ENCODE measurements at regions not wholly inside any gene's neighbourhood (a gene's known extent, or its start where the extent isn't known, plus 50 kb on each side); places are given as distances from the start of the nearest gene placed in this dataset.
A peak's percentile ranks its signal among the peaks of the same experiment; 100 is the strongest.
"Not testable (repeated sequence)": the region's sequence is repeated elsewhere in the genome, so short reads cannot be mapped to it uniquely, and the experiment has no call there.

GRCh38 chr2:4995466-4995865 lies 696.7 kb upstream of the SOX11 start:
- Histone ChIP-seq H3K27ac (ENCODE audit: low read depth, low read length) (peak overlapping the region; percentile 81), H3K27me3 (ENCODE audit: insufficient read depth, low read length) (no peaks in the 10 kb centered on the region), H3K4me1 (ENCODE audit: insufficient read depth, low read length) (peaks cover 13% of the 10 kb centered on the region), H3K36me3 (ENCODE audit: insufficient read depth, low read length) (no peaks in the 10 kb centered on the region), H3K9me3 (ENCODE audit: insufficient read depth, low read depth, low read length) (no peaks in the 10 kb centered on the region), H3K9ac (ENCODE audit: low read depth, low read length) (no peak overlapping the region), H3K4me3 (ENCODE audit: low read length) (no peak overlapping the region)
- 37% methylated on average over 5 of the region's 5 CpGs for WGBS

GRCh38 chr2:5007596-5007995 lies 684.6 kb upstream of the SOX11 start:
- no peaks in the 10 kb centered on the region for H3K36me3 ChIP-seq (ENCODE audit: insufficient read depth, low read length)
- peaks cover 22% of the 10 kb centered on the region; the same call in 1 of the 2 replicates for H3K4me1 ChIP-seq (ENCODE audit: insufficient read depth, low read length)
- H3K27ac ChIP-seq (ENCODE audit: low read depth, low read length) = no peak overlapping the region
- H3K9ac ChIP-seq (ENCODE audit: low read depth, low read length) = no peak overlapping the region
- no peaks in the 10 kb centered on the region for H3K27me3 ChIP-seq (ENCODE audit: insufficient read depth, low read length)
- H3K4me3 ChIP-seq (ENCODE audit: low read length) = no peak overlapping the region
- peaks cover 2% of the 10 kb centered on the region; the same call in 1 of the 2 replicates for H3K9me3 ChIP-seq (ENCODE audit: insufficient read depth, low read depth, low read length)
- 84% methylated on average over 5 of the region's 5 CpGs for WGBS

- WGBS = 93% methylated on average over 5 of the region's 5 CpGs
- H3K4me1 ChIP-seq (ENCODE audit: insufficient read depth, low read length) = no peaks in the 10 kb centered on the region
- H3K36me3 ChIP-seq (ENCODE audit: insufficient read depth, low read length) = no peaks in the 10 kb centered on the region
- no peak overlapping the region for H3K27ac ChIP-seq (ENCODE audit: low read depth, low read length)
- H3K9ac ChIP-seq (ENCODE audit: low read depth, low read length) = no peak overlapping the region
- peaks cover 13% of the 10 kb centered on the region; the same call in 1 of the 2 replicates for H3K9me3 ChIP-seq (ENCODE audit: insufficient read depth, low read depth, low read length)
- no peak overlapping the region for H3K4me3 ChIP-seq (ENCODE audit: low read length)
- H3K27me3 ChIP-seq (ENCODE audit: insufficient read depth, low read length) = no peaks in the 10 kb centered on the region
Measured at GRCh38 chr2:5019324-5019723, 672.9 kb upstream of the SOX11 start.

GRCh38 chr2:5020116-5020875 lies 671.9 kb upstream of the SOX11 start:
- Histone ChIP-seq H3K4me1 (ENCODE audit: insufficient read depth, low read length) (no peaks in the 10 kb centered on the region), H3K27me3 (ENCODE audit: insufficient read depth, low read length) (no peaks in the 10 kb centered on the region), H3K36me3 (ENCODE audit: insufficient read depth, low read length) (no peaks in the 10 kb centered on the region), H3K9me3 (ENCODE audit: insufficient read depth, low read depth, low read length) (peaks cover 13% of the 10 kb centered on the region; the same call in 1 of the 2 replicates), H3K27ac (ENCODE audit: low read depth, low read length) (no peak overlapping the region), H3K9ac (ENCODE audit: low read depth, low read length) (no peak overlapping the region), H3K4me3 (ENCODE audit: low read length) (no peak overlapping the region)
- WGBS = 91% methylated on average over 8 of the region's 8 CpGs

- no peaks in the 10 kb centered on the region for H3K4me1 ChIP-seq (ENCODE audit: insufficient read depth, low read length)
- 90% methylated on average over 2 of the region's 2 CpGs for WGBS
- H3K9me3 ChIP-seq (ENCODE audit: insufficient read depth, low read depth, low read length) = peaks cover 13% of the 10 kb centered on the region; the same call in 1 of the 2 replicates
Measured at GRCh38 chr2:5021136-5021535, 671.0 kb upstream of the SOX11 start.

GRCh38 chr2:5022061-5022460 lies 670.1 kb upstream of the SOX11 start:
- 96% methylated on average over 3 of the region's 3 CpGs for WGBS
- H3K9me3 ChIP-seq (ENCODE audit: insufficient read depth, low read depth, low read length) = peaks cover 13% of the 10 kb centered on the region; the same call in 1 of the 2 replicates
- H3K4me3 ChIP-seq (ENCODE audit: low read length) = no peak overlapping the region
- H3K27ac ChIP-seq (ENCODE audit: low read depth, low read length) = no peak overlapping the region
- H3K4me1 ChIP-seq (ENCODE audit: insufficient read depth, low read length) = no peaks in the 10 kb centered on the region
- no peaks in the 10 kb centered on the region for H3K36me3 ChIP-seq (ENCODE audit: insufficient read depth, low read length)
- no peaks in the 10 kb centered on the region for H3K27me3 ChIP-seq (ENCODE audit: insufficient read depth, low read length)
- H3K9ac ChIP-seq (ENCODE audit: low read depth, low read length) = no peak overlapping the region

More at GRCh38 chr2:5021136-5021535, 671.0 kb upstream of the SOX11 start:
- H3K36me3 ChIP-seq (ENCODE audit: insufficient read depth, low read length) = no peaks in the 10 kb centered on the region
- no peaks in the 10 kb centered on the region for H3K27me3 ChIP-seq (ENCODE audit: insufficient read depth, low read length)
- H3K9ac ChIP-seq (ENCODE audit: low read depth, low read length) = no peak overlapping the region
- no peak overlapping the region for H3K4me3 ChIP-seq (ENCODE audit: low read length)
- no peak overlapping the region for H3K27ac ChIP-seq (ENCODE audit: low read depth, low read length)

- not testable (repeated sequence) for H3K4me1 ChIP-seq (ENCODE audit: insufficient read depth, low read length); H3K4me3 ChIP-seq (ENCODE audit: low read length); H3K36me3 ChIP-seq (ENCODE audit: insufficient read depth, low read length); H3K27ac ChIP-seq (ENCODE audit: low read depth, low read length); H3K27me3 ChIP-seq (ENCODE audit: insufficient read depth, low read length); H3K9ac ChIP-seq (ENCODE audit: low read depth, low read length)
- peaks cover 13% of the 10 kb centered on the region; the same call in 1 of the 2 replicates for H3K9me3 ChIP-seq (ENCODE audit: insufficient read depth, low read depth, low read length)
Measured at GRCh38 chr2:5022708-5023635, 669.2 kb upstream of the SOX11 start.

GRCh38 chr2:5026571-5027234 lies 665.5 kb upstream of the SOX11 start:
- Histone ChIP-seq H3K4me3 (ENCODE audit: low read length) (no peak overlapping the region), H3K9ac (ENCODE audit: low read depth, low read length) (no peak overlapping the region), H3K36me3 (ENCODE audit: insufficient read depth, low read length) (no peaks in the 10 kb centered on the region), H3K27me3 (ENCODE audit: insufficient read depth, low read length) (no peaks in the 10 kb centered on the region), H3K9me3 (ENCODE audit: insufficient read depth, low read depth, low read length) (peaks cover 13% of the 10 kb centered on the region; the same call in 1 of the 2 replicates), H3K27ac (ENCODE audit: low read depth, low read length) (no peak overlapping the region), H3K4me1 (ENCODE audit: insufficient read depth, low read length) (no peaks in the 10 kb centered on the region)
- WGBS = 96% methylated on average over 8 of the region's 9 CpGs

- Histone ChIP-seq H3K27me3 (ENCODE audit: insufficient read depth, low read length) (no peaks in the 10 kb centered on the region), H3K36me3 (ENCODE audit: insufficient read depth, low read length) (no peaks in the 10 kb centered on the region), H3K9ac (ENCODE audit: low read depth, low read length) (no peak overlapping the region), H3K4me1 (ENCODE audit: insufficient read depth, low read length) (no peaks in the 10 kb centered on the region), H3K9me3 (ENCODE audit: insufficient read depth, low read depth, low read length) (no peaks in the 10 kb centered on the region), H3K4me3 (ENCODE audit: low read length) (no peak overlapping the region), H3K27ac (ENCODE audit: low read depth, low read length) (no peak overlapping the region)
- 96% methylated on average over 6 of the region's 6 CpGs for WGBS
Measured at GRCh38 chr2:5035057-5035488, 657.1 kb upstream of the SOX11 start.

GRCh38 chr2:5036256-5036655 lies 655.9 kb upstream of the SOX11 start:
- 91% methylated on average over 4 of the region's 4 CpGs for WGBS
- no peaks in the 10 kb centered on the region for H3K36me3 ChIP-seq (ENCODE audit: insufficient read depth, low read length)

More at GRCh38 chr2:5036256-5036655, 655.9 kb upstream of the SOX11 start:
- H3K27me3 ChIP-seq (ENCODE audit: insufficient read depth, low read length) = no peaks in the 10 kb centered on the region
- H3K27ac ChIP-seq (ENCODE audit: low read depth, low read length) = no peak overlapping the region
- no peak overlapping the region for H3K4me3 ChIP-seq (ENCODE audit: low read length)
- H3K9ac ChIP-seq (ENCODE audit: low read depth, low read length) = no peak overlapping the region
- no peaks in the 10 kb centered on the region for H3K4me1 ChIP-seq (ENCODE audit: insufficient read depth, low read length)
- H3K9me3 ChIP-seq (ENCODE audit: insufficient read depth, low read depth, low read length) = no peaks in the 10 kb centered on the region

Measured in HUES64 (cell line).